ENCODE measurements at regions not wholly inside any gene's neighbourhood (a gene's known extent, or its start where the extent isn't known, plus 50 kb on each side); places are given as distances from the start of the nearest gene placed in this dataset.

DNA sequence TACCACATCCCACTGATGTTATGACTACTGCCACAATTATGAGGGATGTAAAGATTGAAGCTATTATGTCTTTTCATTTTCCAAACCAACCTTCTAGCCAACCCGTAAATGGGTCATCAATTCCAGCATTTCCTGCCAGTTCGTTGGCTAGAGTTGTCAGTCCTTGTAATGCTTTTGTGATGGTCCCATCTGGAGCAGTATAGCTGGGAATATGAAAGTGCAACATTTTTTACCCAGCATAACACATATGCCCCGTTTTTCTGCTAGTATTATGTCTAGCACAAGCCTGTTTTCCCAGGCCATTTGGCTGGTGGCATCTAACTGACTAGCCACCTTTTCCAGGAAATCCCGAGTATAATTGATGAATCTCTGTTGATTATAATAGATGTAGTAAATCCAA is 1501.6 kb upstream of the SLC39A10 start:
- Histone ChIP-seq H3K4me3 (ENCODE audit: low read depth, low read length) (no peak overlapping the region), H3K9me3 (ENCODE audit: control insufficient read depth, insufficient read depth, low read depth, low read length) (no peaks in the 10 kb centered on the region), H3K36me3 (ENCODE audit: control insufficient read depth in 2 of 2, insufficient read depth in 1 of 2, low read length in 2 of 2) (no peaks in the 10 kb centered on the region), H3K4me1 (ENCODE audit: control insufficient read depth, insufficient read depth, low read length) (no peaks in the 10 kb centered on the region), H3K27ac (ENCODE audit: extremely low read depth, low read depth, low read length) (no peak overlapping the region)
- POLR2A ChIA-PET, result no interaction called here
- CTCF ChIA-PET, result no interaction called here
- TF ChIP-seq SP2 (tag by site-specific recombination; IDR thresholded peaks at IDR 0.05), result no peak
- TF ChIP-seq ZNF571 (tag by site-specific recombination; IDR thresholded peaks at IDR 0.05), result no peak
- TF ChIP-seq, protein P1, sequence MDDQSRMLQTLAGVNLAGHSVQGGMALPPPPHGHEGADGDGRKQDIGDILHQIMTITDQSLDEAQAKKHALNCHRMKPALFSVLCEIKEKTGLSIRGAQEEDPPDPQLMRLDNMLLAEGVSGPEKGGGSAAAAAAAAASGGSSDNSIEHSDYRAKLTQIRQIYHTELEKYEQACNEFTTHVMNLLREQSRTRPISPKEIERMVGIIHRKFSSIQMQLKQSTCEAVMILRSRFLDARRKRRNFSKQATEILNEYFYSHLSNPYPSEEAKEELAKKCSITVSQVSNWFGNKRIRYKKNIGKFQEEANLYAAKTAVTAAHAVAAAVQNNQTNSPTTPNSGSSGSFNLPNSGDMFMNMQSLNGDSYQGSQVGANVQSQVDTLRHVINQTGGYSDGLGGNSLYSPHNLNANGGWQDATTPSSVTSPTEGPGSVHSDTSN (CRISPR knock-in tag; IDR thresholded peaks at IDR 0.05), result no peak
- TF ChIP-seq ZNF169 (tag by site-specific recombination; IDR thresholded peaks at IDR 0.05), result no peak
- no peak for TF ChIP-seq MEIS1 (CRISPR knock-in tag; IDR thresholded peaks at IDR 0.05; ENCODE audit: borderline replicate concordance)

DNA sequence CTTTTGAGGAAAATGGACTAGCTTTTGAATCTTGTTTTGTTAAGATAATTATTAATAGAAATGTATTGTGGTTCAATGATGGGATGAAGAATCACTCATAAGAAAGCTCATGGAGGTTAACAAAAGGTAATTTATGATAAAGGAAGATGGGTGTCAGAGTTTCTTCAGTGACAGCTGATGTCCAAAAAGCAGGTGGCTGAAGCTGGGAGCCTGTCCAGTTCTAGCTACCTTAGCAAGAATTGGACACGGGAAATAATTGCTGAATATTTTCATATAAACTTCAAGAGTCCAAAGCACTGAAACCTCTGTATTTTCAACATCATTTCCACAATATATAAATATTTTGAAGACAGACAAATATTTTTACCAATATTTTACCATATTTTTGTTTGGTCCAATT is 1505.8 kb upstream of the SLC39A10 start:
- CTCF ChIA-PET, result no interaction called here
- Histone ChIP-seq H3K9me3 (ENCODE audit: control insufficient read depth, insufficient read depth, low read depth, low read length) (no peaks in the 10 kb centered on the region), H3K4me3 (ENCODE audit: low read depth, low read length) (no peak overlapping the region), H3K4me1 (ENCODE audit: control insufficient read depth, insufficient read depth, low read length) (no peaks in the 10 kb centered on the region), H3K36me3 (ENCODE audit: control insufficient read depth in 2 of 2, insufficient read depth in 1 of 2, low read length in 2 of 2) (no peaks in the 10 kb centered on the region), H3K27ac (ENCODE audit: extremely low read depth, low read depth, low read length) (no peak overlapping the region)
- POLR2A ChIA-PET, result no interaction called here
- TF ChIP-seq, protein P2, sequence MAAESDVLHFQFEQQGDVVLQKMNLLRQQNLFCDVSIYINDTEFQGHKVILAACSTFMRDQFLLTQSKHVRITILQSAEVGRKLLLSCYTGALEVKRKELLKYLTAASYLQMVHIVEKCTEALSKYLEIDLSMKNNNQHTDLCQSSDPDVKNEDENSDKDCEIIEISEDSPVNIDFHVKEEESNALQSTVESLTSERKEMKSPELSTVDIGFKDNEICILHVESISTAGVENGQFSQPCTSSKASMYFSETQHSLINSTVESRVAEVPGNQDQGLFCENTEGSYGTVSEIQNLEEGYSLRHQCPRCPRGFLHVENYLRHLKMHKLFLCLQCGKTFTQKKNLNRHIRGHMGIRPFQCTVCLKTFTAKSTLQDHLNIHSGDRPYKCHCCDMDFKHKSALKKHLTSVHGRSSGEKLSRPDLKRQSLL (tag by site-specific recombination; IDR thresholded peaks at IDR 0.05), result no peak
- no peak for TF ChIP-seq ZNF266 (tag by site-specific recombination; IDR thresholded peaks at IDR 0.05; ENCODE audit: low read depth)
- no peak for TF ChIP-seq GLI2 (tag by site-specific recombination; IDR thresholded peaks at IDR 0.05; ENCODE audit: borderline replicate concordance, low read depth)
- no peak for TF ChIP-seq ZNF558 (tag by site-specific recombination; IDR thresholded peaks at IDR 0.05)
- TF ChIP-seq ZNF610 (tag by site-specific recombination; IDR thresholded peaks at IDR 0.05; ENCODE audit: borderline replicate concordance), result no peak
- no peak for TF ChIP-seq ZNF366 (tag by site-specific recombination; conservative IDR thresholded peaks at IDR 0.05)
- TF ChIP-seq, protein P3, sequence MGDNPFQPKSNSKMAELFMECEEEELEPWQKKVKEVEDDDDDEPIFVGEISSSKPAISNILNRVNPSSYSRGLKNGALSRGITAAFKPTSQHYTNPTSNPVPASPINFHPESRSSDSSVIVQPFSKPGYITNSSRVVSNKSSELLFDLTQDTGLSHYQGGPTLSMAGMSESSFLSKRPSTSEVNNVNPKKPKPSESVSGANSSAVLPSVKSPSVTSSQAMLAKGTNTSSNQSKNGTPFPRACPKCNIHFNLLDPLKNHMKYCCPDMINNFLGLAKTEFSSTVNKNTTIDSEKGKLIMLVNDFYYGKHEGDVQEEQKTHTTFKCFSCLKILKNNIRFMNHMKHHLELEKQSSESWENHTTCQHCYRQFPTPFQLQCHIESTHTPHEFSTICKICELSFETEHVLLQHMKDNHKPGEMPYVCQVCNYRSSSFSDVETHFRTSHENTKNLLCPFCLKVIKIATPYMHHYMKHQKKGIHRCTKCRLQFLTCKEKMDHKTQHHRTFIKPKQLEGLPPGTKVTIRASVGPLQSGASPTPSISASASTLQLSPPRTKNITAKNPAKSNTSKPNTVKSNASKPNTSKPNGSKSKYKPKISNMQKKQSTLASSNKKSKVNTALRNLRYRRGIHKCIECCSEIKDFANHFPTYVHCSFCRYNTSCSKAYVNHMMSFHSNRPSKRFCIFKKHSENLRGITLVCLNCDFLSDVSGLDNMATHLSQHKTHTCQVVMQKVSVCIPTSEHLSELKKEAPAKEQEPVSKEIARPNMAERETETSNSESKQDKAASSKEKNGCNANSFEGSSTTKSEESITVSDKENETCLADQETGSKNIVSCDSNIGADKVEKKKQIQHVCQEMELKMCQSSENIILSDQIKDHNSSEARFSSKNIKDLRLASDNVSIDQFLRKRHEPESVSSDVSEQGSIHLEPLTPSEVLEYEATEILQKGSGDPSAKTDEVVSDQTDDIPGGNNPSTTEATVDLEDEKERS (tag by site-specific recombination; IDR thresholded peaks at IDR 0.05), result no peak
- TF ChIP-seq ZNF394 (tag by site-specific recombination; IDR thresholded peaks at IDR 0.05; ENCODE audit: borderline replicate concordance), result no peak
- no peak for TF ChIP-seq ZNF416 (tag by site-specific recombination; IDR thresholded peaks at IDR 0.05)
- TF ChIP-seq ZBTB1 (tag by site-specific recombination; IDR thresholded peaks at IDR 0.05), result no peak
- no peak for TF ChIP-seq ZNF174 (tag by site-specific recombination; IDR thresholded peaks at IDR 0.05)
- no peak for TF ChIP-seq ZNF202 (tag by site-specific recombination; IDR thresholded peaks at IDR 0.05; ENCODE audit: borderline replicate concordance)
- TF ChIP-seq, protein P4, sequence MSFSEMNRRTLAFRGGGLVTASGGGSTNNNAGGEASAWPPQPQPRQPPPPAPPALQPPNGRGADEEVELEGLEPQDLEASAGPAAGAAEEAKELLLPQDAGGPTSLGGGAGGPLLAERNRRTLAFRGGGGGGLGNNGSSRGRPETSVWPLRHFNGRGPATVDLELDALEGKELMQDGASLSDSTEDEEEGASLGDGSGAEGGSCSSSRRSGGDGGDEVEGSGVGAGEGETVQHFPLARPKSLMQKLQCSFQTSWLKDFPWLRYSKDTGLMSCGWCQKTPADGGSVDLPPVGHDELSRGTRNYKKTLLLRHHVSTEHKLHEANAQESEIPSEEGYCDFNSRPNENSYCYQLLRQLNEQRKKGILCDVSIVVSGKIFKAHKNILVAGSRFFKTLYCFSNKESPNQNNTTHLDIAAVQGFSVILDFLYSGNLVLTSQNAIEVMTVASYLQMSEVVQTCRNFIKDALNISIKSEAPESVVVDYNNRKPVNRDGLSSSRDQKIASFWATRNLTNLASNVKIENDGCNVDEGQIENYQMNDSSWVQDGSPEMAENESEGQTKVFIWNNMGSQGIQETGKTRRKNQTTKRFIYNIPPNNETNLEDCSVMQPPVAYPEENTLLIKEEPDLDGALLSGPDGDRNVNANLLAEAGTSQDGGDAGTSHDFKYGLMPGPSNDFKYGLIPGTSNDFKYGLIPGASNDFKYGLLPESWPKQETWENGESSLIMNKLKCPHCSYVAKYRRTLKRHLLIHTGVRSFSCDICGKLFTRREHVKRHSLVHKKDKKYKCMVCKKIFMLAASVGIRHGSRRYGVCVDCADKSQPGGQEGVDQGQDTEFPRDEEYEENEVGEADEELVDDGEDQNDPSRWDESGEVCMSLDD (tag by site-specific recombination; IDR thresholded peaks at IDR 0.05), result no peak
- no peak for TF ChIP-seq SP7 (tag by site-specific recombination; IDR thresholded peaks at IDR 0.05)
- no peak for TF ChIP-seq ZNF629 (tag by site-specific recombination; IDR thresholded peaks at IDR 0.05)
